ENCODE measurements at regions not wholly inside any gene's neighbourhood (a gene's known extent, or its start where the extent isn't known, plus 50 kb on each side); places are given as distances from the start of the nearest gene placed in this dataset.

GRCh38 chr1:191065346-191065745 is 587.7 kb upstream of the BRINP3 start:
- no peak for TF ChIP-seq POLR2A (IDR thresholded peaks at IDR 0.05; ENCODE audit: low read depth)
- TF ChIP-seq CTCF (IDR thresholded peaks at IDR 0.05): no peak
